ENCODE measurements at regions not wholly inside any gene's neighbourhood (a gene's known extent, or its start where the extent isn't known, plus 50 kb on each side); places are given as distances from the start of the nearest gene placed in this dataset.
A peak's percentile ranks its signal among the peaks of the same experiment; 100 is the strongest.

GRCh38 chr2:13917958-13918357 lies 714.6 kb upstream of the LRATD1 start:
- no peak for DNase-seq

- DNase-seq: no peak
These were observed 712.5 kb upstream of the LRATD1 start for GRCh38 chr2:13919981-13920382.

- no peak for DNase-seq
These were observed 711.3 kb upstream of the LRATD1 start for GRCh38 chr2:13921245-13921644.

- DNase-seq: no peak
These were observed 708.7 kb upstream of the LRATD1 start for GRCh38 chr2:13923823-13924222.

GRCh38 chr2:13942111-13942510 lies 690.4 kb upstream of the LRATD1 start:
- no peak for DNase-seq

- no peak for DNase-seq
These were observed 681.8 kb upstream of the LRATD1 start for GRCh38 chr2:13950761-13951160.

- no peak for DNase-seq
These were observed 663.7 kb upstream of the LRATD1 start for GRCh38 chr2:13968811-13969210.

- DNase-seq: no peak
These were observed 646.3 kb upstream of the LRATD1 start for GRCh38 chr2:13986119-13986720.

GRCh38 chr2:13996527-13996926 lies 636.0 kb upstream of the LRATD1 start:
- no peak for DNase-seq

- DNase-seq: no peak
These were observed 621.3 kb upstream of the LRATD1 start for GRCh38 chr2:14011190-14011589.

GRCh38 chr2:14015113-14015630 lies 617.3 kb upstream of the LRATD1 start:
- no peak for DNase-seq

GRCh38 chr2:14016289-14016955 lies 616.1 kb upstream of the LRATD1 start:
- no peak for DNase-seq

GRCh38 chr2:14018620-14019019 lies 613.9 kb upstream of the LRATD1 start:
- DNase-seq: no peak

GRCh38 chr2:14023558-14023957 lies 609.0 kb upstream of the LRATD1 start:
- no peak for DNase-seq

- no peak for DNase-seq
These were observed 593.4 kb upstream of the LRATD1 start for GRCh38 chr2:14039134-14039533.

- DNase-seq: no peak
These were observed 585.0 kb upstream of the LRATD1 start for GRCh38 chr2:14047491-14047890.

- DNase-seq: no peak
These were observed 581.1 kb upstream of the LRATD1 start for GRCh38 chr2:14051401-14051800.

GRCh38 chr2:14053105-14053504 lies 579.4 kb upstream of the LRATD1 start:
- DNase-seq: no peak

GRCh38 chr2:14064346-14064745 lies 568.2 kb upstream of the LRATD1 start:
- no peak for DNase-seq

GRCh38 chr2:14072338-14072737 lies 560.2 kb upstream of the LRATD1 start:
- peak in 1 of 2 donors; percentile 2 for DNase-seq

- DNase-seq: no peak
These were observed 557.8 kb upstream of the LRATD1 start for GRCh38 chr2:14074691-14075090.

- DNase-seq: no peak
These were observed 552.9 kb upstream of the LRATD1 start for GRCh38 chr2:14079576-14079975.

- no peak for DNase-seq
These were observed 551.0 kb upstream of the LRATD1 start for GRCh38 chr2:14081521-14081920.

GRCh38 chr2:14082640-14083039 lies 549.9 kb upstream of the LRATD1 start:
- no peak for DNase-seq

- DNase-seq: no peak
These were observed 537.9 kb upstream of the LRATD1 start for GRCh38 chr2:14094592-14094991.

Measured in inflammatory macrophage treated with lipopolysaccharide for 1 hour (primary cell).